PC-9 (cell line): ENCODE measurements at regions not wholly inside any gene's neighbourhood (a gene's known extent, or its start where the extent isn't known, plus 50 kb on each side); places are given as distances from the start of the nearest gene placed in this dataset.

Experiments used
- EZH2 ChIP-seq: fragments of 200-600 bp; sonication (generic); IDR thresholded peaks from 2 replicates; pipeline ENCODE4 v1.8.0; 2017; ENCODE audit warnings: antibody characterized with exemption, low read depth
- TF ChIP-seq, protein P1 (sequence below): fragments of 200-600 bp; sonication (generic); conservative IDR thresholded peaks from 2 replicates; pipeline ENCODE4 v1.6.1; 2017; ENCODE audit warnings: mixed run types, antibody characterized with exemption, mild to moderate bottlenecking, moderate library complexity

DNA sequence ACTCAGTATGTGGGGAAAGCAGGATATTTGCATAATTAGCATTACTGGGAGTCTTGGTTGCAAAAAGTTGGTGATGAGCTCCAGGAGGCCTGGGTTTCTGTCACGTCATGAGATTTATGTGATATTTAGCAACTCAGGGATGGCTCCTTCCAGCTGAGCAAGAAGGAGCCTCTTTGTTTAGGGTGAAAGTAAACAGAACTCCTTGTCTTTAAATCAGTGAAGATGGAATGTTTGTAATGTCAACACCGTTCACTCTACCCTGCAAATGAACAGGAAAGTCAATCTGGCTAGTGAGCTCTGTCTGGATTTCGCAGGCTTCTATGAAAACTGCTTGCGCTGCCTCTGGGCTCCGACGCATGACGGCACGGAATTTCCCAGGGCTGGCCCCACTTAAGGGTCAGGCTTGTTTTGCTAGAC is 86.9 kb downstream of the PXDC1 start:
- TF ChIP-seq, protein P1, sequence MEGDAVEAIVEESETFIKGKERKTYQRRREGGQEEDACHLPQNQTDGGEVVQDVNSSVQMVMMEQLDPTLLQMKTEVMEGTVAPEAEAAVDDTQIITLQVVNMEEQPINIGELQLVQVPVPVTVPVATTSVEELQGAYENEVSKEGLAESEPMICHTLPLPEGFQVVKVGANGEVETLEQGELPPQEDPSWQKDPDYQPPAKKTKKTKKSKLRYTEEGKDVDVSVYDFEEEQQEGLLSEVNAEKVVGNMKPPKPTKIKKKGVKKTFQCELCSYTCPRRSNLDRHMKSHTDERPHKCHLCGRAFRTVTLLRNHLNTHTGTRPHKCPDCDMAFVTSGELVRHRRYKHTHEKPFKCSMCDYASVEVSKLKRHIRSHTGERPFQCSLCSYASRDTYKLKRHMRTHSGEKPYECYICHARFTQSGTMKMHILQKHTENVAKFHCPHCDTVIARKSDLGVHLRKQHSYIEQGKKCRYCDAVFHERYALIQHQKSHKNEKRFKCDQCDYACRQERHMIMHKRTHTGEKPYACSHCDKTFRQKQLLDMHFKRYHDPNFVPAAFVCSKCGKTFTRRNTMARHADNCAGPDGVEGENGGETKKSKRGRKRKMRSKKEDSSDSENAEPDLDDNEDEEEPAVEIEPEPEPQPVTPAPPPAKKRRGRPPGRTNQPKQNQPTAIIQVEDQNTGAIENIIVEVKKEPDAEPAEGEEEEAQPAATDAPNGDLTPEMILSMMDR: no peak
- TF ChIP-seq EZH2: no peak
